ENCODE measurements at regions not wholly inside any gene's neighbourhood (a gene's known extent, or its start where the extent isn't known, plus 50 kb on each side); places are given as distances from the start of the nearest gene placed in this dataset.

GRCh38 chr5:23318960-23319359, 188.4 kb upstream of the PRDM9 start:
- no peak for DNase-seq (ENCODE audit: low read depth, low spot score)

GRCh38 chr5:23318166-23318565, 189.2 kb upstream of the PRDM9 start:
- no peak for DNase-seq (ENCODE audit: low read depth, low spot score)
- Histone ChIP-seq H3K27ac (ENCODE audit: low read depth, low read length) (no peak overlapping the region), H3K27me3 (ENCODE audit: control insufficient read depth, insufficient read depth, low read length) (no peaks in the 10 kb centered on the region), H3K4me3 (ENCODE audit: low read depth, low read length) (no peak overlapping the region), H3K9me3 (ENCODE audit: control insufficient read depth, insufficient read depth, low read length) (no peaks in the 10 kb centered on the region)
- POLR2A ChIA-PET: no interaction called here
- CTCF ChIA-PET: interaction anchor here (0.6 kb wide), 1 partner anchor 1847 kb away, joined by 4 read pairs; no protein-coding TSS in a partner anchor
- TF ChIP-seq CTCF (IDR thresholded peaks at IDR 0.05; ENCODE audit: low read depth, low read length): no peak

More at GRCh38 chr5:23318960-23319359, 188.4 kb upstream of the PRDM9 start:
- Histone ChIP-seq H3K4me3 (ENCODE audit: low read depth, low read length) (no peak overlapping the region), H3K9me3 (ENCODE audit: control insufficient read depth, insufficient read depth, low read length) (no peaks in the 10 kb centered on the region), H3K27me3 (ENCODE audit: control insufficient read depth, insufficient read depth, low read length) (no peaks in the 10 kb centered on the region), H3K27ac (ENCODE audit: low read depth, low read length) (no peak overlapping the region)
- ChIA-PET CTCF (no interaction called here), POLR2A (no interaction called here)
- TF ChIP-seq CTCF (IDR thresholded peaks at IDR 0.05; ENCODE audit: low read depth, low read length): no peak

GRCh38 chr5:23316060-23316591, 191.3 kb upstream of the PRDM9 start:
- POLR2A ChIA-PET: no interaction called here
- TF ChIP-seq CTCF (IDR thresholded peaks at IDR 0.05; ENCODE audit: low read depth, low read length): no peak
- CTCF ChIA-PET: no interaction called here
- Histone ChIP-seq H3K27me3 (ENCODE audit: control insufficient read depth, insufficient read depth, low read length) (no peaks in the 10 kb centered on the region), H3K9me3 (ENCODE audit: control insufficient read depth, insufficient read depth, low read length) (no peaks in the 10 kb centered on the region), H3K27ac (ENCODE audit: low read depth, low read length) (no peak overlapping the region), H3K4me3 (ENCODE audit: low read depth, low read length) (no peak overlapping the region)
- no peak for DNase-seq (ENCODE audit: low read depth, low spot score)

GRCh38 chr5:23314827-23315226, 192.6 kb upstream of the PRDM9 start:
- H3K27me3 ChIP-seq (ENCODE audit: control insufficient read depth, insufficient read depth, low read length): no peaks in the 10 kb centered on the region
- no peak overlapping the region for H3K27ac ChIP-seq (ENCODE audit: low read depth, low read length)
- CTCF ChIA-PET: no interaction called here
- H3K4me3 ChIP-seq (ENCODE audit: low read depth, low read length): no peak overlapping the region
- POLR2A ChIA-PET: no interaction called here
- H3K9me3 ChIP-seq (ENCODE audit: control insufficient read depth, insufficient read depth, low read length): no peaks in the 10 kb centered on the region
- DNase-seq (ENCODE audit: low read depth, low spot score): no peak
- TF ChIP-seq CTCF (IDR thresholded peaks at IDR 0.05; ENCODE audit: low read depth, low read length): no peak

- CTCF ChIA-PET: no interaction called here
- no peak for TF ChIP-seq CTCF (IDR thresholded peaks at IDR 0.05; ENCODE audit: low read depth, low read length)
- Histone ChIP-seq H3K27ac (ENCODE audit: low read depth, low read length) (no peak overlapping the region), H3K27me3 (ENCODE audit: control insufficient read depth, insufficient read depth, low read length) (no peaks in the 10 kb centered on the region), H3K9me3 (ENCODE audit: control insufficient read depth, insufficient read depth, low read length) (peaks cover 12% of the 10 kb centered on the region), H3K4me3 (ENCODE audit: low read depth, low read length) (no peak overlapping the region)
- DNase-seq (ENCODE audit: low read depth, low spot score): no peak
- POLR2A ChIA-PET: no interaction called here
Measured at GRCh38 chr5:23305055-23305454, 202.4 kb upstream of the PRDM9 start.
